ENCODE measurements at regions not wholly inside any gene's neighbourhood (a gene's known extent, or its start where the extent isn't known, plus 50 kb on each side); places are given as distances from the start of the nearest gene placed in this dataset.
"Not testable (repeated sequence)": the region's sequence is repeated elsewhere in the genome, so short reads cannot be mapped to it uniquely, and the experiment has no call there.

DNA sequence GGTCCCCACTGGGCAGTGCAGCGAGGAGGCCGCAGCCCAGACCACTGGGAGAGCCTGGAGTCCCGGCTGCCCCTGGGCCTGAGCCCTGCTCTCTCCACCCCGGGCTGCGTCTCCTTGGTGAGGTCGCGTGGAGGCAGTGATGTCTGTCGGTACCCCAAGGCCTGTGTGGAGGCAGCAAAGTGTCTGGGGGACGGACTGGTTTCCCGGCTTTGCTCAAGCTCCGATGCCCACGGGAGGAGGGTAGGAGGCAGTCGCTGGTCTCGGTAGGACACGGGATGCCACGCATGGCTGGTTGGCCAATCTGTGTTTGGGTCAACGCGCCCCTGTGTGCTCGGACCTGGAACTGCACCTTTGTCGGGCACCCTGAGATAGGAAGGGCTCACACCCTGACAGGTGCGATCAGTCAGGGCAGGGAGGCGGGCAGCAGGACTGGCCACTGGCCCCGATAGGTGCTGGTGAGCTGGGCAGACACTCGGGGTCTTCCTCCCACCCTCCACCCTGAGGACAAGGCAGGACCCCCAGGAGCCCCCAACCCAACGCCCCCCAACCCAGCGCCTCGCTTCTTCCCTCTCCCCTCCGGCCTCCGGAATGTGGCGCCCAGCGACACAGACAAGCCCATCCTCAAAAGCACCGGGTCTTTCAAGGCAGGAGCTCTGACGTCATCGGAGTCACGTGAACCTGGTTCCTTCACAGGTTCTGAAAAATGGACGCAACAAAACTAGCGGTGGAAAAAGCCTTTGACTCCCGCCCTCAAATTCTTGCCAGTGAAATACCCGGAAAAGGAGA is 288.6 kb downstream of the NDUFA10 start:
- no peak for DNase-seq

DNA sequence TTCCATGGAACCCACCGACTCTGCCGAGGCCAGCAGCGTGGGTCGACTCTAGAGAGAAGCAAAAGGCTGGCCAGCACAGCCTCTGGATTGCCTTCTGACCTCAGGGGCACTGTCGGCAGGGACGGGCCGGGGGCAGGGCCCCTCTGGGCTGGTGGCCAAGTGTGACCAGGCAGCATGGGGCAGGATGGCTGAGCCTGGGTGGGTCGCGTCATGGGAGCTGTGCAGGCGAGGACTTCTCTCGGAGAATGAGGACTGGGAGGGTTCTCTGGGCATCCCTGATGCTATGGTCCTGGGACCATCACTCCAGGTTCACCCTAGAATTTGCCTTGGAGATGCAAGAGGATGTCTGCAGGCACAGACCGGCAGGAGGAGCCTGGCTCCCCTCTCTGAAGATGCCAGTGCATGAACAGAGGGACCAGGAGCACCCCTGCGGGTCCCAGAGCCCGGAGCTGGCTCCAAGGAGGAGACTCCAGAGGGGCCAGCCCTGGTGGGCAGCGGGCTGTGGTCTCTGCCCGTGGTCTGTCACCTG is 289.2 kb downstream of the NDUFA10 start:
- no peak for DNase-seq

DNA sequence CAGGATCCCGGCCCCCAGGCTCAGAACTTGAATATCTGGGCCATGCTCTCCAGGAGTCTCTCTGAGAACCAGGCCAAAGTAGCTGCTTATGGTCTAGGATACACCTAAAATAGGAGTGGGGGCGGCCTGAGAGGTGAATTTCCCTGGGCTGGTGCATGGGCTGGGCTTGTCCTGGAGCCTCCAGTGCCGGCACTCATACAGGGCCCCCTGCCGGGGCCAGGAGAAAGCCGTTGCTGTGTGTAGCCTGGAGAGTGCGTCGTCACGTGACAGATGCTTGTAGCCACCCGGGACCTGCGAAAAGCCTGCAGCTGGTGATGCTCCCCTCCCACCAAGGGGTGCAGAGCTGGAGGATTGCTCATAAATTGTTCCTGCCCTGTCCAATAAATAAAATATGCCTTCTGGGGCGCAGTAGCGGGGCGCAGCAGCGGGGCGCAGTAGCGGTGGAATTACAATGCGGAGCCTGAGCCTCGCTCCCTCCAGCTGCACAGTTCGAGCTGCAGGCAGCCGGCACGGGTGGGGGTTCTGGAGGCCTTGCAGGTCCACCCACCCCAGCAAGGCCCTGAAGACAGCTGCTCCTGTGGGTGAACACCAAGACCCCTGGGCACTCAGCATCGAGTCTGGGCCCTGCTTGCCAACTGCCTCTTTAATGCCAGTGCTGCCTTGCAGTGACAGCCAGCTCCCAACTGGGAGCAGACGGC is 289.9 kb downstream of the NDUFA10 start:
- no peak for DNase-seq

DNA sequence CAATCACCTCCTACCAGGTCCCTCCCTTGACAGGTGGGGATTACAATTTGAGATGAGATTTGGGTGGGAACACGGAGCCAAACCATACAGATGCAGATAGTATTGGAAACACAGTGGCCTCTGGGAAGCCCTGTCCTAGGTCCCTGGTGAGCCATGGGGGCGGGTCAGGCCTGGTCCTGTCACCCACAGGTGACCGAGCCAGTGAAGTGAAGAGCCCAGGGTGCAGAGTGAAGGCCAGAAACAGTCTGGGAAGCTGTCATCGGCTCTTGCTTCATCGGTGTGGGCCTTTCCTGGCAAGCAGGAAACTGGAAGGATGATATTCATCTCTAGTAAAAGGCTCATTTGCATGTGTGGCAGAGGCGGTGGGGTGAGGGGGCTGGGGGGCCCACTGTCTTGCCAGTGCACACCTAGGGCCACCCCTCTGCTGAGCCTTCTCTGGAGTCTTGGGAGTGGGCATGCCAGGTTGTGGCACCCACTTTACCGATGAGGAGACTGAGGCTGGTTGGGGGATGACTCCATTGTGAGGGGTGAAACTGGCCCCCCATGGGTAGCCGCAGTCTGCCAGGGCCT is 290.6 kb downstream of the NDUFA10 start:
- no peak for DNase-seq

DNA sequence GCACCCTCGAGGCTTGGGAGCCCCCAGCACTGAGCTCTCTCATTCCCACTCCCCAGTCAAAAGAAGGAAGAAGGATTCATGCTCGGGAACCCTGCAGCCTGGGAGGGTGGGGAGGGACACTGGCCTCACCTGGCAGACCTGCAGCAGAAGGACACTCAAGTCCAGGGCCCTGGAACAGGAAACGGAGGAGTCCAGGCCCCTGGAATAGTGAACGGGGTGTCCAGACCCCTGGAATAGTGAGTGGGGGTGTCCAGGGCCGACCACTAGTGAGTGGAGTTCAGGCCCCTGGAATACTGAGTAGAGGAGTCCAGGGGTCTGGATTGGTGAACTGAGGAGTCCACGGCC is 292.5 kb downstream of the NDUFA10 start:
- no peak for DNase-seq

DNA sequence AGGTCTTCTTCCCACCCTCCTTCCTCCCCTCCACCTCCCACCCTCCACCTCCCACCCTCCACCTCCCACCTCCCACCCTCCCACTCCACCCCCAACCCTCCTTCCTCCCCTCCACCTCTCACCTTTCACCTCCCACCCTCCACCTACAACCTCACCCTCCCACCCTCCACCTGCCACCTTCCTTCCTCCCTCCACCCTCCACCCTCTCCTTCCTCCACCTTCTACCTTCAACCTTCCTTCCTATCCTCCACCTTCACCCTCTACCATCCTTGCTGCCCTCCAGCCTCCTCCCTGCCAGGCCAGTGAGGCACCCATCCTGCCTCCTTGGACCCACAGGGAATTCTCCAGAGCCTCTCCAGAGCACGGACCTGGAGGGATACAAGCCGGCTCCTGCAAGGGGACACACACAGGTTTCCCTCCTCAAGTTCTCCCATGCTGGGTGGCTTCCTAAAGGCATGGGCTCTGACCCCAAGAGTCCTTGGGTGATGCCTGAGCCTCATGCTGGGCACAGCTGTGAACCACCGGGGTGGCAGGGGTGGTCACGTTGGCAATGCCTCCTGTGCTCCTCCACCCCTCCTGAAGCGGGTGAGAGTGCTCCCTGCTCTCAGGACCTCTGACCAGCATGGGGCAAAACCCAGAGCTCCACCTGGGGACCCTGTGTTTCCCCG is 293.0 kb downstream of the NDUFA10 start:
- DNase-seq = no peak

DNA sequence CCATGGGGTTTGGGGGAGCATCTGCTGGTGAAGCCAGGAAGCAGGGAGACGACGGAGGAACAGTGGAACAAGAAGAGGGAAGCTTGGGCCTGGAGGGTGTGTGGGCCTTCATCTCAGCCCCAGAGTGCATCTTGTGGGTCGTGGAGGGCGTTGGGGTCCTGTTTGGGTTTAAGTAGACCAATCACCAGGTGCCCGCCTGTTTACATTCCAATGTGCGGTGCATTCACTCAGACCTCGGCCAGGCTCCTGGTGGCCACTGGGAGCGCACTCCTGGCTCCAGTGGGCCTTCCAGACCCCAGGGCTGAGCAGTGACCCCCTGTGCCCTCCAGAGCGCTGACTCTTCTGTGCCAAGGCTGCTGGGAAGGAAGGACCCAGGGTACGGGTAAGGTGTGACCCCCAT is 293.7 kb downstream of the NDUFA10 start:
- no peak for DNase-seq

DNA sequence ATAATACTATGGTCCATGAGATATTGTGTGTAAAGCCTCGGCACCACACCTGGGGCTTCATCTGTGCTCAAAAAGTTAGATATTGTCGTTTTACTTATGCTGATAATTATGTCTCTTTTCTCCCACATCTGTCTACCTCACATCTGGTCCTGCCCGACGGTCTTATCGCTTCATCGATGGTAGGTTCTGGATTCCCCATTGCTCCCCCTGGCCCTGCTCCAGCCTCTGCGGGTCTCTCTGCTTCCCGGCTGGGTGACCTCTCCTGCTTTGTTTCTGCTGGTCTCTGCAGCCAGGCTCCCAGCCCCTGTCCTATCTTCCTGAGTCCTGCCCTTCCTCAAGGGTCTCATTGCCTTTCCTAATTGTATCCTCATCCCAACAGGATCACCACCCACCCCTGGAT is 294.2 kb downstream of the NDUFA10 start:
- no peak for DNase-seq

DNA sequence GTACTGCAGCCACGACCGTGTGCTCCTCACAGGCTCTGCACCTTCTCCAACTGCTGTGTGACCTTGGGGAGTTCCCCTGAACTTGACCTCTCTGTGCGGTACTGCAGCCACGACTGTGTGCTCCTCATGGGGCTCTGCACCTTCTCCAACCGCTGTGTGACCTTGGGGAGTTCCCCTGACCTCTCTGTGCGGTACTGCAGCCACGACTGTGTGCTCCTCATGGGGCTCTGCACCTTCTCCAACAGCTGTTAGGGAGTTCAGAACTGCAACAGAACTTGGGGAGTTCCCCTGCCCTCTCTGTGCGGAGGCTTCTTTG is 294.6 kb downstream of the NDUFA10 start:
- DNase-seq = not testable (repeated sequence)

DNA sequence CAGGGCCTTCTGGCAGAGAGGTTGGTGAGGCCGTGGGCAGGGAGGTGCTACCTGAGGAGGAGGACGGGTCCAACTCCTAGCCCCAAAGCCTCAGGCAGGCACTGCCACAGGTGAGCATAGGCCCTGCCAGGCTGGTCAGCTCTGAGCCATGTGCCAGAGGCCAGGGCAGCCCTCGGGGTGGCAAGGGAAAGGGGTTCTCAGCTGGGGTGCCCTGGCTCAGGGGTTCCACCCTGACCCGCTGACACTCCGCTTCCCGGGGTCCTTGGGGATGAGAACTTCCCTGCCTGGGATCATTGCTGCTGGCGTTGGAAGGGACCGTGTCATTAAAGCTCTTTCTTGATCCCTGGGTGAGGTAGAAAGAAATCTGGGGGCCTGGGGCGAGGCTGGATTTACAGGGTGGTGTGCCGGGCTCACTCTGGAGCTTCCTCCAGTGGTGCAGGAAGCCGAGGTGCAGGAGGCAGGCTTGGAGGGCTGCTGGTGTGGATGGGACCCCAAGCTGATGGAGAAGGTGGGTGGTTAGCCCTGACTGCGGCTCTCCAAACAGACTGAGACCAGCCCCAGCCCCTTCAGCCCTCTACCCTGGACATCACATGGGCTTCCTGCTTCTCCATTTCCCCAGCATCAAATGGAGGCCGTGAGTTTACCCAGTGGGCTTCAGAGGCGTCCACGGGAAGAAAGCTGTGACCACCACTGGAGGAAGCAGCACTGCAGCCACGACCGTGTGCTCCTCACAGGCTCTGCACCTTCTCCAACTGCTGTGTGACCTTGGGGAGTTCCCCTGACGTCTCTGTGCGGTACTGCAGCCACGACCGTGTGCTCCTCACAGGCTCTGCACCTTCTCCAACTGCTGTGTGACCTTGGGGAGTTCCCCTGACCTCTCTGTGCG is 295.2 kb downstream of the NDUFA10 start:
- no peak for DNase-seq

DNA sequence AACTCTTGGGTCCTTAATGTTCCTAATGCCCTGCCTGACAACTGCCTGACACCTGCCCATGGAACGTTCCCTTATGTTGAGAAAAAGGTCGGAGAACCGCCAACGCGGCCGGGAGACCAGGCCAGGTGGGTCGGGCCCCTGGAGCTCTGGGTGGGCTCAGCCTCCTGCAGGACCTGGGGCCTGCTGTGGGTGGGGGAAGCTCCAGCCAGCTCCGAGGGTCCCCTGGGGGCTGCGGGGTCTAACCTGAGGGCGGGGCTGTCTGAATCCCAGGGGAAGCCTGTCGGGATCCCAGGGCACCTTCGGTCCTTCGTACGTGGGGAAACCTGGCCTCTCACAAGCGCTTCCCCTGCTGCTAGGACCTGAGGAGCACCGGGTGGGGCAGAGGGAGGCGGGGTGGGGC is 296.0 kb downstream of the NDUFA10 start:
- DNase-seq = no peak

DNA sequence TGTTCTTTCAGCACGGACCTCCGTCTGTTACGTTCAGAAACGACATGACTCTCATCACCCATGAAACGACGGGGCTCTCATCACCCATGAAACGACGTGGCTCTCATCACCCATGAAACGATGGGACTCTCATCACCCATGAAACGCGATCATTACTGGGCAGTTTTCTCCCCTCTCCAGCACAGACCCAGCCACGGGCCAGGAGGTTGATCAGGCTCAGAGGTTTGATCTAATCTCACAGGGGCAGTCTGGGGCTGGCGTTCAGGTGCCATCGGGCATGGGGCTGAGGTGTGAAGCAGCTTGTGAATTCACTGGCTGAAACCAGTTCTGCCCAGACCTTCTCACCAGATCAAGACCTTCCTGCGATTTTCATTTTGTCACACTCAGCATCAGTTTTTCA is 296.4 kb downstream of the NDUFA10 start:
- DNase-seq = no peak

DNA sequence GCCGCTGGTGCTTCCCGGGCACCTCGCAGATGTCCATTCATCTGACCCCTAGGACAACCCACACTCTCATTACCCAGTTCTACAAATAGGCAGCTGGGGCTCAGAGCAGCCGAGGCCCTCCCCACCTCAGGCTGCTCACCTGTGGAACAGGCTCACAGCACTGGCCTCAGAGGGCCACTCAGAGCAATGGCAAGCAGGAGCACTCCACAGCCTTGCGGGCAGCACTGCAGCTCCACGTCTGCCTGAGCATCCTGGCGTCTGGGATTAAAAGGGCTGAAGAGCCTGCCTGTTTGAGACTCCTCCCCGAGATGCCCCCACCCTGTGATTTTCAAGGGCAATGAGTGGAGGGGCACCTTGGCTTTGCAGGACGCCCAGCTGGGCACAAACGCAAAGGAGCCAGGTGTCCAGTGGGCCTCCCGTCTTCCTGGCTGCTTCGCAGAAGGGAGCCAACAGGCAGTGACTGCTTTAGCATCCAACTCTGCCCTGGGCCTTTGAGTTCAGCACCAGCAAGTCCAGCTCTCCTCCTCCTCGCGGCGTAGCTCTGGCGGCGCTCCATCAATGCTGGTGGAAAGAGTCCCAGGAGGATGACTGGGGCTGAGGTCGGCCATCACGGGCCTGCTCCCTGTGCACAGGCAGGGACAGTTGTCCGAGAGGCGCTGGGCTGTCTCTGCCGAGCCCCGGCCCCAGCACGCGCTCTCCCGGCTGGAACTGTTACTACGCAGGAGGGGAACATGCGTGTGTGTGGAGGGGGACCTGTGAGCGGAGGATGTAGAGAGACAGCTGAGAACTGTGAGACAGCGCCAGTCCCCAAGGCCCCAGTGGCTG is 297.2 kb downstream of the NDUFA10 start:
- no peak for DNase-seq

DNA sequence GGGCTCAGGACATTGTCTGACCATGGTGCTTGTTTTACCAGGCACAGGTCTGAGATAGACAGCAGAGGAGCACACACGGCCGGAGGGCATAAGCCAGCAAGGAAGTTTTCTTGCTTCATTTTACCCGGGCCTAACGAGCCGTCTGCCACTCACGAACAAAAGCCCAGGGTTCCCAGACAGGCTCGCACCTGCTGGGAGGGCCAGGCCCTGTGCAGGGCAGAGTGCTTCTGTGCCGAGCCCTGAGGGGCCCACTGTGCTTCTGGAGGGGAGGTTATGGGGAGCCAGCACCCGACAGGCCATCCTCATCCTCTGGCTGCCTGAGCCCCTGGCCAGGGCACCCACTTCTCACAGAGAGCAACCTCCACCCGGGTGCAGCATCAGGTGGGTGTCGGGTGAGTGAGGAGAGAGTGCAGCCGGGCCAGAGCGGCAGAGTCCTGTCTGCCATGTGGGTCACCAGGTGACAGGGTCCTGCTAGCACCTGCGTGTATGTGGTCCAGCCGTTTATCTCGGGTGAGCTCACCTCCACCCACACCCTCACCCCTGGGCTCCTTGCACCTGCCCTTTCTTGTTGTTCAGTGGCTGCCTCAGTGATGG is 297.9 kb downstream of the NDUFA10 start:
- no peak for DNase-seq

DNA sequence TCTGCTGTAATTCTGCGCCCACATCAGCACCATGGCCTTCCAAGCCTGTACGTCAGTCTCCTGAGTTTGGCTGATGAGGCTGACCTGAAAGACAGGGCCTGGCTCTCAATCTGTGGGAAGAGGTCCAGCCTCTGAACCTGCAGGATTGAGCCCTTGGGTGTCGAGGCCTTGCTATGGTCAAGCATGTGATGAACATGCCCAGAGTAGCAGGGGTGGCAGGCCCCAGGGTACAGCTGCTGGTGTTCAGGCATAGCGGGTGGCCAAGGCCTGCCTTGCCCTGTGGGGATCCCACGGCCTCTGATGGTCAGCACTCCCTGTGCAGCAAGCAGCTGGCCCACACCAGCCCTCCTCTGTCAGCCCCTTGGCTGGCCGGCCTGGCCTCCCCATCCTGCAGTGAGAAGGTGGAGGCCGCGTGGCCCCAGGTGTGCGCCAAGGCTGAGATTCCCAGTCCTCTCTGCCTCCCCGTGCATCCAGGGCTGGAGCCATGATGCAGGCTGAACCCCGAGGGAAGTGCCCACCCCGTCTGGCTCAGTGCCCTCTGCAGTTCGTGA is 298.4 kb downstream of the NDUFA10 start:
- no peak for DNase-seq

DNA sequence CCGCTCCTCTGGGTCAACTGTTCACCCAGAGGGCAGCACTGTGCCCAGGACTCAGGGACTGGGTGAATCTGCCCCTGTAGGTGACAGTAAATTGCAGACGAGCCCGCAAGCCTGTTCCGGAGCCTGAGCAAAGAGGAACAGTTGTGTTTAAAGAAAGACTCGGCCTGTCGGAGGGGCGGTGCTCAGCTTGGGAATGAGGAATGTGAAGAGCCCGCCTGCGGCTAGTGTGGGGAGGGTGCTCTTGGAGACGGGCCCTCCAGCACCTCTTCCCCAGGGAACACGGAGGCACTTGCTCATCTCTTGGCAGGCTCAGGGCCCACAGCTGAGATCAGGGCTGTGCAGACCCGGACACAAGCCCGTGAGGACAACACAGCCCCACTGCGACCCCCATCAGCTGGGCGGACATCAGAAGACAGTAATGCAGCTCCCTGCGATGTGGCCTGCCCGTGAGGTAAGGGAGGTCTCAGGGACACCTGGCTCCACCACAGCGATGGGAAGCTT is 299.0 kb downstream of the NDUFA10 start:
- DNase-seq = no peak

DNA sequence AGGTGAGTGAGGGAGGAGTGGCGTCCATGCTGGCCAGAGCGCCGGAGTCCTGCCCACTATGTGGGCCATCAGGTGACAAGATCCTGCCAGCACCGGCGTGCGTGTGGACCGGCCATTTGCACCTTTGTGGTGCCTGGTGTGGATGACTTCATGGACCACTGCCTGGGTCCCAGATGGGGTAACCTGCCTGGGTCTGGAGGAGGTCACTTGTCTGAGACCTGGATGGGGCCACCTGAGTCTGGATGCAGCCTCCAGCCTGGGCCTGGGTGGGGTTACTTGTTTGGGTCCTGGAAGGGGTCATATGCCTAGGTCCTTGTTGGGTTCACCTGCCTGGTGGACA is 299.6 kb downstream of the NDUFA10 start:
- DNase-seq = no peak

DNA sequence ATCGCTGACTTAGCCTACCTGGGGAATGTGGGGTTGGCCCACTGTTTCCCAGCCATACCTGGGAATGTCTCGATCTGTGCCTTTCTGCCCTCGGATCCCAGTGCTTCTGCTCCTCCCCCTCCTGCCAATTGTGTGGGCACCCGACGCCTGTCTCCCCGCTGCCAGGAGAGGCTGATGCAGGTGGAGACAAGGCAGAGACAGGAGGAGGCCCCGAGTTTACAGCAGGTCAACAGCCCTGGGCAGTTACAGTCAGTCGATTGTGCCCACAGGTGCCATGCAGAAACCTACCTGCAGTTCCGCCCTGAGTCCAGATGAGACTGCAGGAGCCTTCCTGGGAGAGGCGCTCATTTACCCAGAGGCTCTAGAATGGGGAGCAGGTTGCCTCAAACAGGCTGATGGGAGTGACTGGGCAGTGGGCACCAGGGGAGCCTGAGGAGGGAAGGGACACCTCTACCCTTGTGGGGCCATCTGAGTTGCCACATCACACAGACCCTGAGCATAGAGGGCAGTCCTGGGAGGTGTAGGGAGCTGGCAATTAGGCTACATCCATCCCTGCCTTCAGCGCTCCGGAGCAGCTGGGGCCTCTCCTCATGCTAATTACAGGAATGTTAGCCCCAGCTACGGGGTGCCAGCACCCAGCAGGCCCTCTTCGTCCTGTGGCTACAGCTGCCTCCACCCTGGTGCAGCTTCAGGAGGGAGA is 300.1 kb downstream of the NDUFA10 start:
- DNase-seq = no peak

DNA sequence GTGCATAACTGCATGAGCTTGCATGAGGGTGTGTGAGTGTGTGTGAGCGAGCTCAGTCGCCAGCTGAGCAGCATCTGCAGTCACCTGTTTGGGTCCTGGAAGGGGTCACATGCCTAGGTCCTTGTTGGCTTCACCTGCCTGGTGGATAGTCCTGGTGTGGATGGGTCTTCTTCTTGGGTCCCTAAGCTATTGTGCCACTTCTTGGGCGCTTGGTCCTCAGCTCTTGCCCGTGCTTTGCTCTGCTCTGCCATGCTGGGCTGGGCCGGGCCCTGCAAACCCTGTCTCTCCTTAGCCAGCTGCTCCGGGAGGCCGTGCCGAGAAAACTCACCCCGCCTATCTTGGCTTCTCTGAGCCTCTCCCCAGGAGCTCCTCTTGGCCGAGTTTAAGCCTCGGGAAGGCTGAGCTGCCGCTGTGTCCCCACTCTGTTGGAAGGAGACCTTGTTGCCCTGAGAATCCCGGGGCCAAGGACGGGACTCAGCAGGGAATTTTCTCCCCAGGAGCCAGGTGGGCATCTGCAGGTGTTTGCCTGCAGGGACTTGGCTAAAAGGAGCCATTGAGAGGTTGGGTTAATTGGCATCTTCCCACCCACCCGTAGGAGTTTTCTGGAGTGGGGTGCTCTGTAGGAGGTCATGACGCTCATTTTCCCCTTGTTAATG is 300.8 kb downstream of the NDUFA10 start:
- no peak for DNase-seq
